PFSK-1 (cell line): ENCODE measurements at regions not wholly inside any gene's neighbourhood (a gene's known extent, or its start where the extent isn't known, plus 50 kb on each side); places are given as distances from the start of the nearest gene placed in this dataset.

Experiments
- FOXP2 ChIP-seq: optimal IDR thresholded peaks from 2 replicates; pipeline ENCODE3; 2011; ENCODE audit warnings: borderline replicate concordance, control low read depth, inconsistent platforms; ENCODE audit not compliant: insufficient read depth; ENCODE audit errors: extremely low read length, extremely low read depth
- POLR2AphosphoS5 ChIP-seq: IDR thresholded peaks from 2 replicates; pipeline ENCODE4 v1.6.1; 2012; ENCODE audit warnings: low read depth, mild to moderate bottlenecking, control low read depth, low read length, moderate library complexity
- REST ChIP-seq, 2 experiments: IDR thresholded peaks; 2 replicates each; pipeline versions ENCODE4 v1.6.1 to v1.8.0; 2011 to 2012; ENCODE audit warnings: low read depth in 2 of 2, low read length in 2 of 2, control low read depth in 1 of 2, inconsistent platforms in 1 of 2, mild to moderate bottlenecking in 1 of 2, moderate library complexity in 1 of 2; ENCODE audit not compliant: insufficient read depth in 1 of 2
- SIN3A ChIP-seq: IDR thresholded peaks from 2 replicates; pipeline ENCODE4 v1.6.1; 2012; ENCODE audit warnings: mild to moderate bottlenecking, low read length, moderate library complexity, borderline replicate concordance; ENCODE audit not compliant: insufficient read depth
- TAF1 ChIP-seq: IDR thresholded peaks from 2 replicates; pipeline ENCODE4 v1.6.1; 2012; ENCODE audit warnings: low read length, control low read depth, borderline replicate concordance; ENCODE audit not compliant: insufficient read depth

- TF ChIP-seq FOXP2, result no peak
- no peak for TF ChIP-seq TAF1
- no peak for TF ChIP-seq REST (IDR thresholded peaks at IDR 0.05; ENCODE audit: insufficient read depth in 1 of 2, low read depth in 2 of 2, low read length in 2 of 2)
- no peak for TF ChIP-seq POLR2AphosphoS5
- no peak for TF ChIP-seq SIN3A
These were observed 107.1 kb upstream of the MIR17HG start for GRCh38 chr13:91240341-91240740.

GRCh38 chr13:91241221-91241933 lies 106.1 kb upstream of the MIR17HG start:
- TF ChIP-seq FOXP2 (no peak), POLR2AphosphoS5 (no peak), SIN3A (no peak), TAF1 (no peak), REST (IDR thresholded peaks at IDR 0.05; ENCODE audit: insufficient read depth in 1 of 2, low read depth in 2 of 2, low read length in 2 of 2) (no peak)

DNA sequence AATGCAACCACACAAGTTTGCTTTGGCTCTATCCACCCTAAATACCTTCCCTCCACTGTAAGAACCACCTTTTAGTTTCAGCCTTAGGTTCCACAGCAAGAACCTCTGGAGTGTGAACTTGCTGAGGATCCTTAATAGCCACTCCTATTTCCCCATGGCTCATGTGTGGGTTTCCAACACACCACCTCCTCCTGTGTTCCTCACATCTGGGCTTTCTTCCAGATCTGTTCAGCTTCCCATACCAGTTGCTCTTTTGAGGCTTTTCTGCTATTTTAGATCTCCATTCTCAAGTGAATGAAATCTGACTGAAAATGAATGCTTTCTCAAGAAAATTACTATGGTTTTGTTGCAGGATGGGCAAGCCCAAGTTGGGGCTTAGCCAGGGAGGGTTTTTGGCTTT lies 104.8 kb upstream of the MIR17HG start:
- TF ChIP-seq POLR2AphosphoS5 (no peak), TAF1 (no peak), SIN3A (no peak), REST (IDR thresholded peaks at IDR 0.05; ENCODE audit: insufficient read depth in 1 of 2, low read depth in 2 of 2, low read length in 2 of 2) (no peak), FOXP2 (no peak)

DNA sequence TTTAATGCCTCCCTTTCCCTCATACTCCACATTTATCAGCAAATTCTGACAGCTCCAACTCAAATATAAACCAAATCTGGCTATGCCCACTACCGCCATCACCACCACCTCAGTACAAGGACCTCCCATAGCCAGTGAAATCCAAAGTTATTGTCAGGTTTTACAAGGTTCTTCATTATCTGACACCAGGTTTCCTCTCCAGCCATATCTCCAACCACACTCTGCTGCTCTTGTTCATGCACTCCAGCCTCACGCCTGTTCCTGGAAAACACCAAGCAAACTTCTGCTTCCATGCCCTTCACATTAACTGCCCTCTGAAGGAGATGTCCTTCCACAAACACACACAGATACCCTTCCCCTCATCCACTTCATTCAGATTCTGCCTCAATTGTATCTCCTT lies 102.2 kb upstream of the MIR17HG start:
- TF ChIP-seq TAF1 (no peak), FOXP2 (no peak), POLR2AphosphoS5 (no peak), SIN3A (no peak), REST (IDR thresholded peaks at IDR 0.05; ENCODE audit: insufficient read depth in 1 of 2, low read depth in 2 of 2, low read length in 2 of 2) (no peak)

DNA sequence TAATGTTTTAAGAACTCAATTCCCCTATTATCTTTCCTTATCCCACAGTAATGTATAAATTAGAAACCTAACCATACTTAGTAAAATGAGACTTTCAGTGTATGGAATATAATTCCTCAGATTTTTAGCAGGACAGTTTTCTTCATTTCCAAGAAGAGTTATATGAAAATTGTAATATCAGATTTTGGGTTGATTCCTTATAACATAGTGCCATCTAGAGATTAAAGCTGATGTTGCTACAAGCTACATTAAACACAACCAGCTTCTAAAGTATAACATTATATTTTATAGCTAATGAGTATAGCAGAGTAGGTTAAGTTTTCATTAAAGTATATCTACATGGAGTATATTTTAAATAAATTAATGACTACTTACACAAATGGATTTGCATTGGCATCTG lies 99.7 kb upstream of the MIR17HG start:
- no peak for TF ChIP-seq FOXP2
- TF ChIP-seq POLR2AphosphoS5, result no peak
- no peak for TF ChIP-seq TAF1
- no peak for TF ChIP-seq SIN3A
- no peak for TF ChIP-seq REST (IDR thresholded peaks at IDR 0.05; ENCODE audit: insufficient read depth in 1 of 2, low read depth in 2 of 2, low read length in 2 of 2)
